HG03354 (cell line): ENCODE measurements at regions not wholly inside any gene's neighbourhood (a gene's known extent, or its start where the extent isn't known, plus 50 kb on each side); places are given as distances from the start of the nearest gene placed in this dataset.
A peak's percentile ranks its signal among the peaks of the same experiment; 100 is the strongest.
"Not testable (repeated sequence)": the region's sequence is repeated elsewhere in the genome, so short reads cannot be mapped to it uniquely, and the experiment has no call there.

Experiments
- ATAC-seq: cut with Tn5 transposase; IDR thresholded peaks from one replicate; pipeline ENCODE4 v1.9.1; 2021; ENCODE audit warnings: mild to moderate bottlenecking; ENCODE audit not compliant: unreplicated experiment, poor library complexity, severe bottlenecking

GRCh38 chr5:1658665-1659064, 134.9 kb upstream of the LPCAT1 start:
- ATAC-seq: no peak

- no peak for ATAC-seq
Measured at GRCh38 chr5:1657161-1657741, 133.5 kb upstream of the LPCAT1 start.

DNA sequence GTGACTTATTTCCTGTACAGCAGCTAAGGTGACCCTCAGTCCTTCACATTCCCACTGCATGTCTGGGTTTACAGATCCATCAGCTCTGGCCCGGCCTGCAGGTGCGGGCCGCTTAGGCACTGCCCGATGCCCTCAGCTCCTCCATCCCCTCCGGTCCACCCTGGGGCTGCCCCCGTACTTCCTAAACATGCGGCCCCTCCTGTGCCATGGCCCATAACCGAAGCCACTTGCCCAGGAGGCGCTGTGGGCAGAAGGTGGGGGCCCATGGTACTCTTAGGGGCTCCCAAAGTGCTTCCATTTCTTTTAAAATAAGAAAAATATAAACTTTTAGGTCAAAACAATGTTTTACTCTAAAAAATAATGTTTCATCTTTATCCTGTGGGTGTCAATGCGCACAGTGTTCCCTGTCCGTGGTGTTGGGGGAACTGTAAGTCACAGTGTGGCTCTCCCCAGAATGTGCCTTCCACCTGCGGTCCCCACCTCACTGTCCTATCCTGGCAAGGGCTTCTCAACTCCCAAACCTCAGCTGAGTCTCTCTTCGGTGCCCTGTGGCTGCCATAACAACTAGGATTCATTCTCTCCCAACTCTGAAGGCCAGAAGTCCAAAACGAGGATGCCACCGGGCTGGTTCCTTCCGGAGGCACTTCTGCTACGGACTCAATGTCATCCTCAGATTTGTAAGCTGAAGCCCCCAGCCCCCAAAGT, 132.7 kb upstream of the LPCAT1 start:
- no peak for ATAC-seq

- ATAC-seq: no peak
Measured at GRCh38 chr5:1655496-1656270, 131.9 kb upstream of the LPCAT1 start.

GRCh38 chr5:1654786-1655495, 131.2 kb upstream of the LPCAT1 start:
- no peak for ATAC-seq

GRCh38 chr5:1653698-1654651, 130.2 kb upstream of the LPCAT1 start:
- ATAC-seq: peak; percentile 89

DNA sequence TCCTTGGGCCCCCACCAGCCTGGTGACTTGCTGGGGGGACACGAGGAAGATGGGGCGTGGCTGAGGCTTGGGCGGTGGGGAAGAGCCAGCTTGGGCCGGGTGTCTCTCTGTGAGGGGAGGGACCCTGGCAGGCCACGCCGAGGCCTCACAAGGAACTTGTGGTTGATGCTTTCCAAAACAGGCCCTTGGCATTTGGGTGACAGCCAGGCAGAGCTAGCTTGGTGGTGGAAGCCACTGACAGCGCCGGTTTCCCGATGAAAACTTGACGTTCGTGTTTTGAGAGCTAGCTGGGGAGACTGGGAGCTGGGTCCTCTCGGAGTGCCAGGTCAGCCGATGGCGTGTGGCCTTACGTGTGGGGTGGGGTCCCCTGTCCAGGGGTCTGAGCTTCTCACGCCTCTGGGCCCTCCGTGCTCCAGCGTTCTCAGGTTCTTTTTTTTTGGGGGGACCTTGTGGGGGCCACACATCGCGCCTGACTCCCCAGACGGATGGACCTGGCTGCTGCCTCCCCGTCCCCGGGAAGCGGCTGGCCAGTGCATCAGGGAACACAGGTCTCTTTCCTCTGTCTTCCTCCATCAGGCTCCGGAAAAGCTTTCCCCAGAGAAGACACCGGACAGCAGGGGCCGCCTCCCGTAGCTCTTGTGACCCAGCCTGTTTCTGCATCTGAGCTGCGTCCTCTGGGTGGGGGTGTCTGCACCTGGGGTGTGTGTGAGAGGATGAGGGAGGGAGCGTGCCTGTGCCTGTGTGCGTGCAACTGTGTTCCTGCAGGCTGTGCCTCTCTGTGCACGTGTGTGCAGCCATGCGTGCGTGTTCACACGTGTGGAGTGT, 129.3 kb upstream of the LPCAT1 start:
- ATAC-seq: peak; percentile 53

- no peak for ATAC-seq
Measured at GRCh38 chr5:1651971-1652872, 128.5 kb upstream of the LPCAT1 start.

DNA sequence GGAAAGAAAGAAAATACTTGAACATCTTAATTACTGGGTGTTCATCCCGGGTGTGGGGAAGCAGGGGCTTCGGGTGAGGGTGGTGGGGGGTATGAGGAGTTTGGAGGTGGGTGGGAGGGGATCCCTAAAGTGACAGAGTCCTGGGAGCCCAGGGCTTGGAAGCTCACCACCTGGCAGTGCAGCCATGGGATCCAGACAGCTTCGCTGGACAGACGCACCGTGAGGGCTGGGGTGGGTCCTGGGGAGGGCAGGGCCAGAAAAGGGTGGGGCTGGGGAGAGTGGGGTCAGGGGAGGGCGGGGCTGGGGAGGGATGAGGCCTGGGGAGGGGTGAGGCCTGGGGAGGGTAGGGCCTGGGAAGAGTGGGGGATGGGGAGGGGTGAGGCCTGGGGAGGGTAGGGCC, 127.5 kb upstream of the LPCAT1 start:
- no peak for ATAC-seq

- ATAC-seq: no peak
Measured at GRCh38 chr5:1649554-1649953, 125.8 kb upstream of the LPCAT1 start.

GRCh38 chr5:1648806-1649205, 125.0 kb upstream of the LPCAT1 start:
- ATAC-seq: no peak

- no peak for ATAC-seq
Measured at GRCh38 chr5:1647580-1647979, 123.8 kb upstream of the LPCAT1 start.

DNA sequence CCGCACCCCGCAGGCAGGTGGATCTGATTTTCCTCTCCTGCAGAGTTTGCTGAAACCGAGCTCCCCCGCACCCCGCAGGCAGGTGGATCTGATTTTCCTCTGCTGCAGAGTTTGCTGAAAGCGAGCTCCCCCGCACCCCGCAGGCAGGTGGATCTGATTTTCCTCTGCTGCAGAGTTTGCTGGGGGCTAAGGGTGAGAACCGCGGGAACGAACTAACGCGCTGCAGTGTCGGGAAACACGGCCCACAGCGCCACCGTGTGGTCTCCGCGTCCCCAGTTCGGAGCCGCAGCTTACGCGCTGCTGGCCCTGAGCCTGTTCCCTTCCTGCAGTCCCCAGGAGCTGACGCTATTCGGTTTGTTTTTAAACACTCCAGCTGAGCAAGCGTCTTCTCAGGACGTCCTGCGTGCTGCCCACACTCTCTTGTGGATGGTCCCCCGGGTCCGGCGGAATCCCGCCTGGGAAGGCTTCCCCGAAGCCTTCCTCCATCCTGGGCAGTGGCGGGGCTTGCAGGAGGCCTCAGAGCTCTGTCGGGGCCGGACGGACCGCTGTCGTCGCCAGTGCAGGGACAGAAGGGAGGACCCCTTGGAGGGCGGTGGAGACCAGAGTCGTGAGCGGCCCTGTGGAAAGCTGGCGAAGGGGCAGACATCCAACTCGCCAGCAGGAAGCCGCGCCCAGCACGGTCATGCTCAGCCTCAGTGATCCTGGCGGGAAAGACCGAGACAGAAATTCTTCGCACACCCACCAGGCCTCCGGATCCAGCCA, 121.2 kb upstream of the LPCAT1 start:
- ATAC-seq: peak; percentile 85

DNA sequence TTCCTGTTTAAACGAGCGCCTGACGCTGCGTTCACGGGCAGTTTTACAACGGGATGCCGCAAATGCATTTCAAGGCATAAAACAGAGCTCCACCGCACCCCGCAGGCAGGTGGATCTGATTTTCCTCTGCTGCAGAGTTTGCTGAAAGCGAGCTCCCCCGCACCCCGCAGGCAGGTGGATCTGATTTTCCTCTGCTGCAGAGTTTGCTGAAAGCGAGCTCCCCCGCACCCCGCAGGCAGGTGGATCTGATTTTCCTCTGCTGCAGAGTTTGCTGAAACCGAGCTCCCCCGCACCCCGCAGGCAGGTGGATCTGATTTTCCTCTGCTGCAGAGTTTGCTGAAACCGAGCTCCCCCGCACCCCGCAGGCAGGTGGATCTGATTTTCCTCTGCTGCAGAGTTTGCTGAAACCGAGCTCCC, 120.6 kb upstream of the LPCAT1 start:
- ATAC-seq: not testable (repeated sequence)

DNA sequence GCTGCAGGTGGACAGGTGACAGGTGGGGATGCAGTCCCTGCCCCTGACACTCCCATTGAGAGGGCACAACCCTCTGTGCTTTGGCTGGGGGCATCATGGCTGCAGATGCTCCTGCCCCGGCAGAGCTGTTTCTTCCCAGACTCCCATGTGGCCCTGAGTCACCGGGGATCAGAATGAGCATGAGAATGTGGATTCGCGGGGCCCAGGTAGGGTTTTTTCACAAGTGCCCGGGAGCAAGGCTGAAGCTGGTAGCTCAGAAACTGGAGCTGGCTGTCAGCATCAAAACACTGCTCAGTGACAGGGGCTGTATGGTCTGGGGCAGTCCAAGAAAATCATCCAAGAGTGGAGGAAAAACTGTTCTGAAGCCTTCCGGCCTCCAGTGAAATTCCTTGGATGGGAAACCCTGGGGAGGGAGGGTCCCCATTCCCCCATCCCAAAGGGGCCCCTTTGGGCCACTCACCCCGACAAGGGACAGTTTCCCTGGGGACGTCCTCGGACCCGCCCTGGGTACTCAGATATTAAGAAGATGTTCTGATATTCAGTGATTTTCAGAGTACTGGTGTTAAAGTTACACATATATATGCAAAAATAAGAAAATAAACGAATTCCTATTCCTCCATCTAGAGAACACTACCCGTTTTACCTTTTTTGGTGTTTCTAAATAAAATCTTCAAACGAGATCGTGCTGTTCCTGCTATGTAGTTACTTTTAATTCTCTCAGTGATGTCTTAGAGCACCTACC, 120.1 kb upstream of the LPCAT1 start:
- no peak for ATAC-seq

DNA sequence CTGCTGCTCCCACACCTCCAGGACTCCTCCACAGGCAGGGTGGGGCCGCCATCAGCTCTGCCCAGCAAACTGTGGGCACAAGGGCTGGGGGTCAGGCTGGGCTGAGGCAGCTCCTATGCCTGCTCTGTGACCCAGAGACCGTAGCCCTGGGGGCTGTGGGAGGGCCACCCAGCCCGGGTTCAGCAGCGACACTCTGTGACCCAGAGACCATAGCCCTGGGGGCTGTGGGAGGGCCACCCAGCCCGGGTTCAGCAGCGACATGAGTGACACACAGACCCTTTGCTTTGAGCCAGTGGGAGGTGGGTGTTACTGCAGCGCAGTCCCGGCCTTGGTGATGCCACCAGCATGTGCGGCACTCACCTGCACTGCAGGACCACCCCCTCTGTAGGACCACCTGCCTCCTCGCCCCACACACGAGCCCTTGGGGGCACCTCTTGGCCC, 118.9 kb upstream of the LPCAT1 start:
- ATAC-seq: no peak
